ENCODE measurements at regions not wholly inside any gene's neighbourhood (a gene's known extent, or its start where the extent isn't known, plus 50 kb on each side); places are given as distances from the start of the nearest gene placed in this dataset.

DNA sequence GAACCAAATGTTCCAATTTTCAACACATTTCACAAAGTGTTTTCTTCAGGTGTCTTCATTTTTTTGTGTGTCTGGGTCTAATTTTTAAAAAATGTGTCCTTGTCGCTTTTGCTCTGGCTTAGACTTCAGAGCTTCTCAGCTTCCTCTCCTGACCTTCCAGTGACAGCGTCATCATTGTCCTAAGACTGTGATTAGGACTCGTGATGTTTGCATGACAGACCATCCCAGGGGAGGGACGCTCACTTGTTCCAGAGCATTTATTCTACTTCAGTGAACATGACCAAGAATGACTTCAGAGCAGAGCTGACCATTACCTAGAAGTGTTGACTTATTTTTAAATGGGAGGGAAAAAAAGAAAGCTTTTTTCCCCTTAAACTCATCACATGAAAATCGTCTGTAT, 591.9 kb downstream of the IRS1 start:
- no peak for TF ChIP-seq CTCF (IDR thresholded peaks at IDR 0.05)
- no peak overlapping the region for H3K4me3 ChIP-seq
- H3K27ac ChIP-seq, result no peak overlapping the region
- no peak for DNase-seq (ENCODE audit: low spot score)

DNA sequence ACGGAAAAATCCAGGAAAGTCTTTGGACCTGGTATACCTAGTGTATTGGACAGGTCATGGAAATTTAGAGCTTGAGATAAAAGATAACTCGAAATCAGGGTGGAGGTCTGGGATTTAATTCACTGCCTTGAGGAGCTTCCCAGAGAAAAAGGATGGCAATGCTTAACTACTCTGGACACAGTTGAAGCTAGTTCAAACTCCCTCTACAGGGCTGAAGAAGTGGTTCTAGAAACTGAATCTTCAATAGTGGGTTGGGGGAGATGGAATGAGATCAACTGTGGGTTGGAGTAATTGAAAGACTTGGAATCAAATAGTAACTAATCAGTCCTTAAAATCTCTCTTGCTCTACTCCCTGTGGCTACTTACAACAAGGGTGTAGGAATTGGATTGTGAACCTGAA, 600.1 kb downstream of the IRS1 start:
- Histone ChIP-seq H3K4me3 (no peak overlapping the region), H3K27ac (no peak overlapping the region)
- no peak for DNase-seq (ENCODE audit: low spot score)
- no peak for TF ChIP-seq CTCF (IDR thresholded peaks at IDR 0.05)

GRCh38 chr2:226198956-226199355, 600.7 kb downstream of the IRS1 start:
- TF ChIP-seq CTCF (IDR thresholded peaks at IDR 0.05), result no peak
- H3K27ac ChIP-seq, result no peak overlapping the region
- H3K4me3 ChIP-seq, result no peak overlapping the region
- no peak for DNase-seq (ENCODE audit: low spot score)

GRCh38 chr2:226190479-226191252, 609.0 kb downstream of the IRS1 start:
- no peak overlapping the region for H3K4me3 ChIP-seq
- no peak for TF ChIP-seq CTCF (IDR thresholded peaks at IDR 0.05)
- DNase-seq (ENCODE audit: low spot score), result no peak
- no peak overlapping the region for H3K27ac ChIP-seq

GRCh38 chr2:226189061-226189460, 610.6 kb downstream of the IRS1 start:
- DNase-seq (ENCODE audit: low spot score), result no peak
- H3K27ac ChIP-seq, result no peak overlapping the region
- TF ChIP-seq CTCF (IDR thresholded peaks at IDR 0.05), result no peak
- H3K4me3 ChIP-seq, result no peak overlapping the region

- H3K4me3 ChIP-seq, result no peak overlapping the region
- TF ChIP-seq CTCF (IDR thresholded peaks at IDR 0.05), result no peak
- H3K27ac ChIP-seq, result no peak overlapping the region
- DNase-seq (ENCODE audit: low spot score), result no peak
Measured at GRCh38 chr2:226187616-226188015, 612.0 kb downstream of the IRS1 start.

DNA sequence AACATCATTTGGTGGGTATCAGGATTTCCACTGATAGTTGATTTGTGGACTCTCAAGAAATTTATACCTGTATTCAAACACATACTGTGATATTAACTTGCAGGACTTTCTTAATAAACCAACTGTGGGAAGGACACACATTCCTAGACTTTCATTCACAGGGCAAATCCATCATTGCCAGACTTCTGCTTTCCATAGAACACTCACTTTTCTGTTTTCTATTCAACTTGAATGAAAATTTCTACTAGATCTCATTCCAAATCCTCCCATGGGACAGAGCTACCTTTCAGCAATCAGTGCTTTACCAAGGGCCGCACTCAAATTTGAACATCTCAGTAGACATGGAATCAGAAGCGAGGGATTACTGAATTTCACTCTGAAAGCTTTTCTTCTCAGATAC, 612.5 kb downstream of the IRS1 start:
- H3K27ac ChIP-seq, result no peak overlapping the region
- H3K4me3 ChIP-seq, result no peak overlapping the region
- DNase-seq (ENCODE audit: low spot score), result no peak
- no peak for TF ChIP-seq CTCF (IDR thresholded peaks at IDR 0.05)

All from coronary artery (tissue), 2 donors.